HG03354 (cell line): ENCODE measurements at regions not wholly inside any gene's neighbourhood (a gene's known extent, or its start where the extent isn't known, plus 50 kb on each side); places are given as distances from the start of the nearest gene placed in this dataset.
"Not testable (repeated sequence)": the region's sequence is repeated elsewhere in the genome, so short reads cannot be mapped to it uniquely, and the experiment has no call there.

ENCODE experiments used
- ATAC-seq: cut with Tn5 transposase; IDR thresholded peaks from one replicate; pipeline ENCODE4 v1.9.1; 2021; ENCODE audit warnings: mild to moderate bottlenecking; ENCODE audit not compliant: unreplicated experiment, poor library complexity, severe bottlenecking

- no peak for ATAC-seq
Measured at GRCh38 chr13:71219698-71220415, 647.1 kb downstream of the DACH1 start.

- ATAC-seq = no peak
Measured at GRCh38 chr13:71218960-71219359, 648.0 kb downstream of the DACH1 start.

GRCh38 chr13:71217827-71218226, 649.2 kb downstream of the DACH1 start:
- ATAC-seq = no peak

- ATAC-seq = no peak
Measured at GRCh38 chr13:71214821-71215220, 652.2 kb downstream of the DACH1 start.

GRCh38 chr13:71214357-71214756, 652.6 kb downstream of the DACH1 start:
- no peak for ATAC-seq

- ATAC-seq = no peak
Measured at GRCh38 chr13:71213252-71213821, 653.7 kb downstream of the DACH1 start.

GRCh38 chr13:71210861-71211260, 656.1 kb downstream of the DACH1 start:
- ATAC-seq = no peak

- no peak for ATAC-seq
Measured at GRCh38 chr13:71209217-71209616, 657.8 kb downstream of the DACH1 start.

GRCh38 chr13:71184583-71184982, 682.4 kb downstream of the DACH1 start:
- not testable (repeated sequence) for ATAC-seq

GRCh38 chr13:71183352-71183751, 683.7 kb downstream of the DACH1 start:
- not testable (repeated sequence) for ATAC-seq

GRCh38 chr13:71171740-71172139, 695.3 kb downstream of the DACH1 start:
- no peak for ATAC-seq

GRCh38 chr13:71169180-71169579, 697.8 kb downstream of the DACH1 start:
- ATAC-seq = no peak

GRCh38 chr13:71156550-71156949, 710.5 kb downstream of the DACH1 start:
- no peak for ATAC-seq

- ATAC-seq = no peak
Measured at GRCh38 chr13:71149498-71150363, 717.3 kb downstream of the DACH1 start.

- no peak for ATAC-seq
Measured at GRCh38 chr13:71149046-71149445, 718.0 kb downstream of the DACH1 start.

GRCh38 chr13:71148396-71148795, 718.6 kb downstream of the DACH1 start:
- ATAC-seq = no peak

GRCh38 chr13:71144883-71145282, 722.1 kb downstream of the DACH1 start:
- no peak for ATAC-seq

GRCh38 chr13:71137101-71137500, 729.9 kb downstream of the DACH1 start:
- ATAC-seq = no peak

- no peak for ATAC-seq
Measured at GRCh38 chr13:71124230-71124629, 742.8 kb downstream of the DACH1 start.

- no peak for ATAC-seq
Measured at GRCh38 chr13:71118779-71119364, 748.1 kb downstream of the DACH1 start.
